ENCODE measurements at regions not wholly inside any gene's neighbourhood (a gene's known extent, or its start where the extent isn't known, plus 50 kb on each side); places are given as distances from the start of the nearest gene placed in this dataset.

DNA sequence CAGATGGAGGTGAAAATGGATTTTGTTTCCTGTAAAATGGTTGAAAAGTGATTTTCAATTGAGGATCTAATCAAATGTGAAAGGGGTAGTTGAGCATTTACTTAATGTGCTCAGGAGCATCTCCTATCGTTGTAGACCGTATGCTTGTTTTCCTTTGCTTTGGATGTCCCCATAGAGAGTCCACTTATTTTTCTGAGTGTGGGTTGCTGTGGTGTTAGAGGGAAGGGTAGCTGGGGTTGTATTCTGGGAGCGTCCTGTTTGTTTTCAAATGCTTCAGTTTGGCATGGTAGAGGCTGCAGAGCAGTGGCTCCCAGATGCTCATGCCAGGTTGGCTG is 154.1 kb downstream of the MAT2B start:
- TF ChIP-seq, protein P1, sequence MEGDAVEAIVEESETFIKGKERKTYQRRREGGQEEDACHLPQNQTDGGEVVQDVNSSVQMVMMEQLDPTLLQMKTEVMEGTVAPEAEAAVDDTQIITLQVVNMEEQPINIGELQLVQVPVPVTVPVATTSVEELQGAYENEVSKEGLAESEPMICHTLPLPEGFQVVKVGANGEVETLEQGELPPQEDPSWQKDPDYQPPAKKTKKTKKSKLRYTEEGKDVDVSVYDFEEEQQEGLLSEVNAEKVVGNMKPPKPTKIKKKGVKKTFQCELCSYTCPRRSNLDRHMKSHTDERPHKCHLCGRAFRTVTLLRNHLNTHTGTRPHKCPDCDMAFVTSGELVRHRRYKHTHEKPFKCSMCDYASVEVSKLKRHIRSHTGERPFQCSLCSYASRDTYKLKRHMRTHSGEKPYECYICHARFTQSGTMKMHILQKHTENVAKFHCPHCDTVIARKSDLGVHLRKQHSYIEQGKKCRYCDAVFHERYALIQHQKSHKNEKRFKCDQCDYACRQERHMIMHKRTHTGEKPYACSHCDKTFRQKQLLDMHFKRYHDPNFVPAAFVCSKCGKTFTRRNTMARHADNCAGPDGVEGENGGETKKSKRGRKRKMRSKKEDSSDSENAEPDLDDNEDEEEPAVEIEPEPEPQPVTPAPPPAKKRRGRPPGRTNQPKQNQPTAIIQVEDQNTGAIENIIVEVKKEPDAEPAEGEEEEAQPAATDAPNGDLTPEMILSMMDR (IDR thresholded peaks at IDR 0.05): no peak
- TF ChIP-seq ZNF317 (CRISPR knock-in tag; IDR thresholded peaks at IDR 0.05; ENCODE audit: borderline replicate concordance, low read depth) (no peak), JUN (CRISPR knock-in tag; IDR thresholded peaks at IDR 0.05) (no peak), TCF7 (CRISPR knock-in tag; IDR thresholded peaks at IDR 0.05; ENCODE audit: low read depth) (no peak), GABPB1 (CRISPR knock-in tag; IDR thresholded peaks at IDR 0.05) (no peak)
- TF ChIP-seq, protein P2, sequence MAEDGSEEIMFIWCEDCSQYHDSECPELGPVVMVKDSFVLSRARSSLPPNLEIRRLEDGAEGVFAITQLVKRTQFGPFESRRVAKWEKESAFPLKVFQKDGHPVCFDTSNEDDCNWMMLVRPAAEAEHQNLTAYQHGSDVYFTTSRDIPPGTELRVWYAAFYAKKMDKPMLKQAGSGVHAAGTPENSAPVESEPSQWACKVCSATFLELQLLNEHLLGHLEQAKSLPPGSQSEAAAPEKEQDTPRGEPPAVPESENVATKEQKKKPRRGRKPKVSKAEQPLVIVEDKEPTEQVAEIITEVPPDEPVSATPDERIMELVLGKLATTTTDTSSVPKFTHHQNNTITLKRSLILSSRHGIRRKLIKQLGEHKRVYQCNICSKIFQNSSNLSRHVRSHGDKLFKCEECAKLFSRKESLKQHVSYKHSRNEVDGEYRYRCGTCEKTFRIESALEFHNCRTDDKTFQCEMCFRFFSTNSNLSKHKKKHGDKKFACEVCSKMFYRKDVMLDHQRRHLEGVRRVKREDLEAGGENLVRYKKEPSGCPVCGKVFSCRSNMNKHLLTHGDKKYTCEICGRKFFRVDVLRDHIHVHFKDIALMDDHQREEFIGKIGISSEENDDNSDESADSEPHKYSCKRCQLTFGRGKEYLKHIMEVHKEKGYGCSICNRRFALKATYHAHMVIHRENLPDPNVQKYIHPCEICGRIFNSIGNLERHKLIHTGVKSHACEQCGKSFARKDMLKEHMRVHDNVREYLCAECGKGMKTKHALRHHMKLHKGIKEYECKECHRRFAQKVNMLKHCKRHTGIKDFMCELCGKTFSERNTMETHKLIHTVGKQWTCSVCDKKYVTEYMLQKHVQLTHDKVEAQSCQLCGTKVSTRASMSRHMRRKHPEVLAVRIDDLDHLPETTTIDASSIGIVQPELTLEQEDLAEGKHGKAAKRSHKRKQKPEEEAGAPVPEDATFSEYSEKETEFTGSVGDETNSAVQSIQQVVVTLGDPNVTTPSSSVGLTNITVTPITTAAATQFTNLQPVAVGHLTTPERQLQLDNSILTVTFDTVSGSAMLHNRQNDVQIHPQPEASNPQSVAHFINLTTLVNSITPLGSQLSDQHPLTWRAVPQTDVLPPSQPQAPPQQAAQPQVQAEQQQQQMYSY (CRISPR knock-in tag; IDR thresholded peaks at IDR 0.05): no peak
- TF ChIP-seq, protein P3, sequence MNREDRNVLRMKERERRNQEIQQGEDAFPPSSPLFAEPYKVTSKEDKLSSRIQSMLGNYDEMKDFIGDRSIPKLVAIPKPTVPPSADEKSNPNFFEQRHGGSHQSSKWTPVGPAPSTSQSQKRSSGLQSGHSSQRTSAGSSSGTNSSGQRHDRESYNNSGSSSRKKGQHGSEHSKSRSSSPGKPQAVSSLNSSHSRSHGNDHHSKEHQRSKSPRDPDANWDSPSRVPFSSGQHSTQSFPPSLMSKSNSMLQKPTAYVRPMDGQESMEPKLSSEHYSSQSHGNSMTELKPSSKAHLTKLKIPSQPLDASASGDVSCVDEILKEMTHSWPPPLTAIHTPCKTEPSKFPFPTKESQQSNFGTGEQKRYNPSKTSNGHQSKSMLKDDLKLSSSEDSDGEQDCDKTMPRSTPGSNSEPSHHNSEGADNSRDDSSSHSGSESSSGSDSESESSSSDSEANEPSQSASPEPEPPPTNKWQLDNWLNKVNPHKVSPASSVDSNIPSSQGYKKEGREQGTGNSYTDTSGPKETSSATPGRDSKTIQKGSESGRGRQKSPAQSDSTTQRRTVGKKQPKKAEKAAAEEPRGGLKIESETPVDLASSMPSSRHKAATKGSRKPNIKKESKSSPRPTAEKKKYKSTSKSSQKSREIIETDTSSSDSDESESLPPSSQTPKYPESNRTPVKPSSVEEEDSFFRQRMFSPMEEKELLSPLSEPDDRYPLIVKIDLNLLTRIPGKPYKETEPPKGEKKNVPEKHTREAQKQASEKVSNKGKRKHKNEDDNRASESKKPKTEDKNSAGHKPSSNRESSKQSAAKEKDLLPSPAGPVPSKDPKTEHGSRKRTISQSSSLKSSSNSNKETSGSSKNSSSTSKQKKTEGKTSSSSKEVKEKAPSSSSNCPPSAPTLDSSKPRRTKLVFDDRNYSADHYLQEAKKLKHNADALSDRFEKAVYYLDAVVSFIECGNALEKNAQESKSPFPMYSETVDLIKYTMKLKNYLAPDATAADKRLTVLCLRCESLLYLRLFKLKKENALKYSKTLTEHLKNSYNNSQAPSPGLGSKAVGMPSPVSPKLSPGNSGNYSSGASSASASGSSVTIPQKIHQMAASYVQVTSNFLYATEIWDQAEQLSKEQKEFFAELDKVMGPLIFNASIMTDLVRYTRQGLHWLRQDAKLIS (CRISPR knock-in tag; IDR thresholded peaks at IDR 0.05; ENCODE audit: borderline replicate concordance): no peak
- TF ChIP-seq, protein P4, sequence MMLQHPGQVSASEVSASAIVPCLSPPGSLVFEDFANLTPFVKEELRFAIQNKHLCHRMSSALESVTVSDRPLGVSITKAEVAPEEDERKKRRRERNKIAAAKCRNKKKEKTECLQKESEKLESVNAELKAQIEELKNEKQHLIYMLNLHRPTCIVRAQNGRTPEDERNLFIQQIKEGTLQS (CRISPR knock-in tag; conservative IDR thresholded peaks at IDR 0.05): no peak
